ENCODE measurements at regions not wholly inside any gene's neighbourhood (a gene's known extent, or its start where the extent isn't known, plus 50 kb on each side); places are given as distances from the start of the nearest gene placed in this dataset.

GRCh38 chr1:197850918-197851317 is 51.5 kb upstream of the C1orf53 start:
- Mint-ChIP-seq H3K4me1 (no peaks in the 10 kb centered on the region), H3K4me3 (no peak overlapping the region), H3K27me3 (peaks cover 9 to 22% of the 10 kb centered on the region in 2 donors), H3K9me3 (peaks cover 0 to 1% (median 0%) of the 10 kb centered on the region in 5 donors), H3K36me3 (no peaks in the 10 kb centered on the region), H3K27ac (no peak overlapping the region)
- no peak overlapping the region for H3K4me3 ChIP-seq (ENCODE audit: low read length)
- CTCF ChIA-PET, result no interaction called here
- H3K4me1 ChIP-seq (ENCODE audit: insufficient read depth, low read length), result no peaks in the 10 kb centered on the region
- no peak for DNase-seq
- H3K27me3 ChIP-seq (ENCODE audit: insufficient read depth, low read length, poor library complexity, severe bottlenecking), result no peaks in the 10 kb centered on the region
- POLR2A ChIA-PET, result interaction anchor here (0.6 kb wide), 1 partner anchor 12 kb away, joined by 3 read pairs; no protein-coding TSS in a partner anchor
- no peaks in the 10 kb centered on the region for H3K9me3 ChIP-seq (ENCODE audit: low read length)
- no peak overlapping the region for H3K27ac ChIP-seq (ENCODE audit: low read depth, low read length)
- no peaks in the 10 kb centered on the region for H3K36me3 ChIP-seq (ENCODE audit: insufficient read depth, low read length)

- no peaks in the 10 kb centered on the region for H3K9me3 ChIP-seq (ENCODE audit: low read length)
- H3K4me1 Mint-ChIP-seq, result no peaks in the 10 kb centered on the region
- H3K36me3 Mint-ChIP-seq, result no peaks in the 10 kb centered on the region
- peaks cover 11 to 22% of the 10 kb centered on the region in 2 donors for H3K27me3 Mint-ChIP-seq
- CTCF ChIA-PET, result no interaction called here
- H3K4me3 Mint-ChIP-seq, result no peak overlapping the region
- H3K4me1 ChIP-seq (ENCODE audit: insufficient read depth, low read length), result no peaks in the 10 kb centered on the region
- peaks cover 0 to 1% (median 0%) of the 10 kb centered on the region in 5 donors for H3K9me3 Mint-ChIP-seq
- H3K27me3 ChIP-seq (ENCODE audit: insufficient read depth, low read length, poor library complexity, severe bottlenecking), result no peaks in the 10 kb centered on the region
- H3K27ac Mint-ChIP-seq, result no peak overlapping the region
- no peak overlapping the region for H3K4me3 ChIP-seq (ENCODE audit: low read length)
- H3K36me3 ChIP-seq (ENCODE audit: insufficient read depth, low read length), result no peaks in the 10 kb centered on the region
- POLR2A ChIA-PET, result no interaction called here
- DNase-seq, result no peak
- H3K27ac ChIP-seq (ENCODE audit: low read depth, low read length), result no peak overlapping the region
Measured at GRCh38 chr1:197850042-197850441, 52.4 kb upstream of the C1orf53 start.

- Mint-ChIP-seq H3K36me3 (no peaks in the 10 kb centered on the region), H3K27ac (no peak overlapping the region), H3K9me3 (peaks cover 0 to 1% (median 0%) of the 10 kb centered on the region in 5 donors), H3K4me3 (no peak overlapping the region), H3K4me1 (no peaks in the 10 kb centered on the region), H3K27me3 (peaks cover 11 to 26% of the 10 kb centered on the region in 2 donors)
- DNase-seq, result no peak
- H3K4me1 ChIP-seq (ENCODE audit: insufficient read depth, low read length), result no peaks in the 10 kb centered on the region
- ChIA-PET POLR2A (no interaction called here), CTCF (no interaction called here)
- H3K4me3 ChIP-seq (ENCODE audit: low read length), result no peak overlapping the region
- H3K36me3 ChIP-seq (ENCODE audit: insufficient read depth, low read length), result no peaks in the 10 kb centered on the region
- no peak overlapping the region for H3K27ac ChIP-seq (ENCODE audit: low read depth, low read length)
- no peaks in the 10 kb centered on the region for H3K27me3 ChIP-seq (ENCODE audit: insufficient read depth, low read length, poor library complexity, severe bottlenecking)
- no peaks in the 10 kb centered on the region for H3K9me3 ChIP-seq (ENCODE audit: low read length)
Measured at GRCh38 chr1:197848350-197848749, 54.1 kb upstream of the C1orf53 start.

- peaks cover 11 to 22% of the 10 kb centered on the region in 2 donors for H3K27me3 Mint-ChIP-seq
- H3K27ac Mint-ChIP-seq, result no peak overlapping the region
- H3K9me3 Mint-ChIP-seq, result peaks cover 0 to 1% (median 0%) of the 10 kb centered on the region in 5 donors
- CTCF ChIA-PET, result no interaction called here
- H3K36me3 ChIP-seq (ENCODE audit: insufficient read depth, low read length), result no peaks in the 10 kb centered on the region
- H3K27ac ChIP-seq (ENCODE audit: low read depth, low read length), result no peak overlapping the region
- DNase-seq, result no peak
- H3K9me3 ChIP-seq (ENCODE audit: low read length), result no peaks in the 10 kb centered on the region
- no peaks in the 10 kb centered on the region for H3K36me3 Mint-ChIP-seq
- H3K27me3 ChIP-seq (ENCODE audit: insufficient read depth, low read length, poor library complexity, severe bottlenecking), result no peaks in the 10 kb centered on the region
- H3K4me1 ChIP-seq (ENCODE audit: insufficient read depth, low read length), result no peaks in the 10 kb centered on the region
- no peaks in the 10 kb centered on the region for H3K4me1 Mint-ChIP-seq
- POLR2A ChIA-PET, result no interaction called here
- no peak overlapping the region for H3K4me3 Mint-ChIP-seq
- H3K4me3 ChIP-seq (ENCODE audit: low read length), result no peak overlapping the region
Measured at GRCh38 chr1:197845886-197846285, 56.5 kb upstream of the C1orf53 start.

GRCh38 chr1:197844651-197845050 is 57.8 kb upstream of the C1orf53 start:
- Histone ChIP-seq H3K9me3 (ENCODE audit: low read length) (no peaks in the 10 kb centered on the region), H3K27me3 (ENCODE audit: insufficient read depth, low read length, poor library complexity, severe bottlenecking) (no peaks in the 10 kb centered on the region), H3K27ac (ENCODE audit: low read depth, low read length) (no peak overlapping the region), H3K4me3 (ENCODE audit: low read length) (no peak overlapping the region), H3K36me3 (ENCODE audit: insufficient read depth, low read length) (no peaks in the 10 kb centered on the region), H3K4me1 (ENCODE audit: insufficient read depth, low read length) (no peaks in the 10 kb centered on the region)
- Mint-ChIP-seq H3K36me3 (no peaks in the 10 kb centered on the region), H3K27me3 (peaks cover 9 to 16% of the 10 kb centered on the region in 2 donors), H3K4me1 (no peaks in the 10 kb centered on the region), H3K27ac (no peak overlapping the region), H3K9me3 (peaks cover 0 to 1% (median 0%) of the 10 kb centered on the region in 5 donors), H3K4me3 (no peak overlapping the region)
- ChIA-PET POLR2A (no interaction called here), CTCF (no interaction called here)
- DNase-seq, result no peak

GRCh38 chr1:197843401-197843800 is 59.0 kb upstream of the C1orf53 start:
- no peaks in the 10 kb centered on the region for H3K36me3 Mint-ChIP-seq
- DNase-seq, result no peak
- Histone ChIP-seq H3K4me3 (ENCODE audit: low read length) (no peak overlapping the region), H3K27me3 (ENCODE audit: insufficient read depth, low read length, poor library complexity, severe bottlenecking) (no peaks in the 10 kb centered on the region), H3K36me3 (ENCODE audit: insufficient read depth, low read length) (no peaks in the 10 kb centered on the region), H3K27ac (ENCODE audit: low read depth, low read length) (no peak overlapping the region), H3K4me1 (ENCODE audit: insufficient read depth, low read length) (no peaks in the 10 kb centered on the region), H3K9me3 (ENCODE audit: low read length) (no peaks in the 10 kb centered on the region)
- no peaks in the 10 kb centered on the region for H3K4me1 Mint-ChIP-seq
- H3K4me3 Mint-ChIP-seq, result no peak overlapping the region
- CTCF ChIA-PET, result no interaction called here
- peaks cover 9 to 12% of the 10 kb centered on the region in 2 donors for H3K27me3 Mint-ChIP-seq
- POLR2A ChIA-PET, result no interaction called here
- no peak overlapping the region for H3K27ac Mint-ChIP-seq
- peaks cover 0 to 1% (median 0%) of the 10 kb centered on the region in 5 donors for H3K9me3 Mint-ChIP-seq

- no peaks in the 10 kb centered on the region for H3K36me3 Mint-ChIP-seq
- CTCF ChIA-PET, result no interaction called here
- peaks cover 9 to 10% of the 10 kb centered on the region in 2 donors for H3K27me3 Mint-ChIP-seq
- no peak for DNase-seq
- H3K4me1 ChIP-seq (ENCODE audit: insufficient read depth, low read length), result no peaks in the 10 kb centered on the region
- no peaks in the 10 kb centered on the region for H3K27me3 ChIP-seq (ENCODE audit: insufficient read depth, low read length, poor library complexity, severe bottlenecking)
- no peaks in the 10 kb centered on the region for H3K9me3 ChIP-seq (ENCODE audit: low read length)
- H3K36me3 ChIP-seq (ENCODE audit: insufficient read depth, low read length), result no peaks in the 10 kb centered on the region
- H3K27ac Mint-ChIP-seq, result no peak overlapping the region
- no peak overlapping the region for H3K27ac ChIP-seq (ENCODE audit: low read depth, low read length)
- H3K4me3 ChIP-seq (ENCODE audit: low read length), result no peak overlapping the region
- H3K4me1 Mint-ChIP-seq, result no peaks in the 10 kb centered on the region
- POLR2A ChIA-PET, result interaction anchor here (0.5 kb wide), 1 partner anchor 97 kb away, joined by 4 read pairs; no protein-coding TSS in a partner anchor
- no peak overlapping the region for H3K4me3 Mint-ChIP-seq
- peaks cover 0 to 1% (median 0%) of the 10 kb centered on the region in 5 donors for H3K9me3 Mint-ChIP-seq
Measured at GRCh38 chr1:197842646-197843045, 59.8 kb upstream of the C1orf53 start.

- Histone ChIP-seq H3K36me3 (ENCODE audit: insufficient read depth, low read length) (no peaks in the 10 kb centered on the region), H3K9me3 (ENCODE audit: low read length) (no peaks in the 10 kb centered on the region), H3K27me3 (ENCODE audit: insufficient read depth, low read length, poor library complexity, severe bottlenecking) (no peaks in the 10 kb centered on the region), H3K4me1 (ENCODE audit: insufficient read depth, low read length) (no peaks in the 10 kb centered on the region), H3K27ac (ENCODE audit: low read depth, low read length) (no peak overlapping the region), H3K4me3 (ENCODE audit: low read length) (no peak overlapping the region)
- H3K9me3 Mint-ChIP-seq, result peaks cover 0 to 1% (median 0%) of the 10 kb centered on the region in 5 donors
- H3K4me1 Mint-ChIP-seq, result no peaks in the 10 kb centered on the region
- H3K36me3 Mint-ChIP-seq, result no peaks in the 10 kb centered on the region
- CTCF ChIA-PET, result no interaction called here
- H3K4me3 Mint-ChIP-seq, result no peak overlapping the region
- DNase-seq, result no peak
- peaks cover 7 to 10% of the 10 kb centered on the region in 2 donors for H3K27me3 Mint-ChIP-seq
- H3K27ac Mint-ChIP-seq, result no peak overlapping the region
- POLR2A ChIA-PET, result no interaction called here
Measured at GRCh38 chr1:197841883-197842553, 60.4 kb upstream of the C1orf53 start.

Data from CD8-positive, alpha-beta memory T cell (primary cell).